ENCODE measurements at regions not wholly inside any gene's neighbourhood (a gene's known extent, or its start where the extent isn't known, plus 50 kb on each side); places are given as distances from the start of the nearest gene placed in this dataset.

GRCh38 chr10:57249615-57250281 lies 888.7 kb upstream of the ZWINT start:
- H3K27ac ChIP-seq (ENCODE audit: low read length in 2 of 2), result no peak overlapping the region
- H4K20me1 ChIP-seq (ENCODE audit: control insufficient read depth, insufficient read depth, low read length, poor library complexity, severe bottlenecking), result no peaks in the 10 kb centered on the region
- Mint-ChIP-seq H3K4me3 (no peak overlapping the region), H3K27me3 (no peaks in the 10 kb centered on the region), H3K4me1 (no peaks in the 10 kb centered on the region), H3K9me3 (ENCODE audit: insufficient read depth) (no peaks in the 10 kb centered on the region), H3K27ac (no peak overlapping the region)
- CTCF ChIA-PET, result no interaction called here
- DNase-seq (no peak), ATAC-seq (ENCODE audit: low read depth) (no peak)
- peaks cover 0 to 7% (median 0%) of the 10 kb centered on the region in 3 donors for H3K9me3 ChIP-seq (ENCODE audit: control extremely low read depth in 1 of 3, control insufficient read depth in 2 of 3, insufficient read depth in 1 of 3, low read length in 2 of 3)
- no peaks in the 10 kb centered on the region for H3K4me1 ChIP-seq (ENCODE audit: control insufficient read depth in 2 of 2, insufficient read depth in 2 of 2, low read length in 2 of 2)
- intact Hi-C loops (cut with micrococcal nuclease), result no loop called here
- 94% methylated on average over 29 of the region's 32 CpGs for WGBS (ENCODE audit: insufficient coverage)
- H3K9ac ChIP-seq (ENCODE audit: low read length), result no peak overlapping the region
- POLR2A ChIA-PET, result no interaction called here
- no peaks in the 10 kb centered on the region for H3K27me3 ChIP-seq (replicated peaks in 1 of 4; ENCODE audit: control extremely low read depth in 1 of 4, control insufficient read depth in 3 of 4, insufficient read depth in 4 of 4, low read length in 3 of 4)
- no peak overlapping the region for H3K4me2 ChIP-seq (replicated peaks; ENCODE audit: low read depth, low read length, poor library complexity, severe bottlenecking)
- no peaks in the 10 kb centered on the region for H3K36me3 ChIP-seq (replicated peaks in 1 of 2; ENCODE audit: control extremely low read depth in 1 of 2, control insufficient read depth in 1 of 2, extremely low read depth in 1 of 2, insufficient read depth in 2 of 2, low read length in 1 of 2)
- H3K79me2 ChIP-seq (ENCODE audit: control insufficient read depth, insufficient read depth, low read length), result no peaks in the 10 kb centered on the region
- TF ChIP-seq EZH2 (IDR thresholded peaks at IDR 0.05; ENCODE audit: borderline replicate concordance, insufficient read depth, low read depth, low read length, poor library complexity, severe bottlenecking) (no peak), CTCF (IDR thresholded peaks at IDR 0.05) (no peak)
- H3K4me3 ChIP-seq (ENCODE audit: control extremely low read depth in 1 of 5, extremely low read depth in 1 of 5, insufficient read depth in 1 of 5, low read depth in 2 of 5, low read length in 4 of 5), result no peak overlapping the region
- H2AFZ ChIP-seq (ENCODE audit: insufficient read depth, low read depth, low read length, poor library complexity, severe bottlenecking), result no peak overlapping the region

GRCh38 chr10:57247271-57247670 lies 886.2 kb upstream of the ZWINT start:
- no peaks in the 10 kb centered on the region for H3K79me2 ChIP-seq (ENCODE audit: control insufficient read depth, insufficient read depth, low read length)
- ChIA-PET CTCF (no interaction called here), POLR2A (no interaction called here)
- Mint-ChIP-seq H3K27ac (no peak overlapping the region), H3K4me1 (no peaks in the 10 kb centered on the region), H3K27me3 (no peaks in the 10 kb centered on the region), H3K4me3 (no peak overlapping the region), H3K9me3 (ENCODE audit: insufficient read depth) (no peaks in the 10 kb centered on the region)
- no peaks in the 10 kb centered on the region for H3K36me3 ChIP-seq (replicated peaks in 1 of 2; ENCODE audit: control extremely low read depth in 1 of 2, control insufficient read depth in 1 of 2, extremely low read depth in 1 of 2, insufficient read depth in 2 of 2, low read length in 1 of 2)
- H3K4me1 ChIP-seq (ENCODE audit: control insufficient read depth in 2 of 2, insufficient read depth in 2 of 2, low read length in 2 of 2), result no peaks in the 10 kb centered on the region
- ATAC-seq (ENCODE audit: low read depth) (no peak), DNase-seq (no peak)
- H3K4me2 ChIP-seq (replicated peaks; ENCODE audit: low read depth, low read length, poor library complexity, severe bottlenecking), result no peak overlapping the region
- H3K27me3 ChIP-seq (replicated peaks in 1 of 4; ENCODE audit: control extremely low read depth in 1 of 4, control insufficient read depth in 3 of 4, insufficient read depth in 4 of 4, low read length in 3 of 4), result no peaks in the 10 kb centered on the region
- H3K9me3 ChIP-seq (ENCODE audit: control extremely low read depth in 1 of 3, control insufficient read depth in 2 of 3, insufficient read depth in 1 of 3, low read length in 2 of 3), result peaks cover 0 to 7% (median 0%) of the 10 kb centered on the region in 3 donors
- intact Hi-C loops (cut with micrococcal nuclease), result no loop called here
- H4K20me1 ChIP-seq (ENCODE audit: control insufficient read depth, insufficient read depth, low read length, poor library complexity, severe bottlenecking), result no peaks in the 10 kb centered on the region
- H3K27ac ChIP-seq (ENCODE audit: low read length in 2 of 2), result no peak overlapping the region
- H3K4me3 ChIP-seq (ENCODE audit: control extremely low read depth in 1 of 5, extremely low read depth in 1 of 5, insufficient read depth in 1 of 5, low read depth in 2 of 5, low read length in 4 of 5), result no peak overlapping the region
- H3K9ac ChIP-seq (ENCODE audit: low read length), result no peak overlapping the region
- 57% methylated on average over 3 of the region's 4 CpGs for WGBS (ENCODE audit: insufficient coverage)
- no peak overlapping the region for H2AFZ ChIP-seq (ENCODE audit: insufficient read depth, low read depth, low read length, poor library complexity, severe bottlenecking)
- TF ChIP-seq CTCF (IDR thresholded peaks at IDR 0.05) (no peak), EZH2 (IDR thresholded peaks at IDR 0.05; ENCODE audit: borderline replicate concordance, insufficient read depth, low read depth, low read length, poor library complexity, severe bottlenecking) (no peak)
